GM10248 (cell line): ENCODE measurements at regions not wholly inside any gene's neighbourhood (a gene's known extent, or its start where the extent isn't known, plus 50 kb on each side); places are given as distances from the start of the nearest gene placed in this dataset.

Experiments
- CTCF ChIA-PET: fragments of 300-600 bp; sonication (Branson Sonifier 250); formaldehyde crosslinking; extraction: SDS; loops from one replicate; lab custom pipeline; 2021; ENCODE audit warnings: antibody characterized with exemption; lab: Yijun Ruan, JAX
- POLR2A ChIA-PET: fragments of 350-650 bp; sonication (Branson Sonifier 250); formaldehyde crosslinking; extraction: SDS; loops from one replicate; lab custom pipeline; 2020; ENCODE audit warnings: antibody characterized with exemption; lab: Yijun Ruan, JAX
- DNase-seq: peaks from one replicate; pipeline ENCODE4 v3.0.0; 2012; ENCODE audit errors: extremely low spot score
- CTCF ChIP-seq: IDR thresholded peaks from 2 replicates; pipeline ENCODE4 v1.5.1; 2012; ENCODE audit warnings: mild to moderate bottlenecking, low read depth; ENCODE audit errors: extremely low read depth, missing control alignments, control extremely low read depth

GRCh38 chr14:35229792-35230089, 62.4 kb upstream of the PSMA6 start:
- TF ChIP-seq CTCF = no peak
- DNase-seq = no peak
- ChIA-PET CTCF (interaction anchor here (0.6 to 3.6 kb wide), 27 partner anchors 8 to 460 kb away, joined by 3 to 19 read pairs (median 4); no protein-coding TSS in a partner anchor), POLR2A (interaction anchor here (1.0 kb wide), 1 partner anchor 175 kb away, joined by 3 read pairs; the partner anchor contains the start of gene NFKBIA)

DNA sequence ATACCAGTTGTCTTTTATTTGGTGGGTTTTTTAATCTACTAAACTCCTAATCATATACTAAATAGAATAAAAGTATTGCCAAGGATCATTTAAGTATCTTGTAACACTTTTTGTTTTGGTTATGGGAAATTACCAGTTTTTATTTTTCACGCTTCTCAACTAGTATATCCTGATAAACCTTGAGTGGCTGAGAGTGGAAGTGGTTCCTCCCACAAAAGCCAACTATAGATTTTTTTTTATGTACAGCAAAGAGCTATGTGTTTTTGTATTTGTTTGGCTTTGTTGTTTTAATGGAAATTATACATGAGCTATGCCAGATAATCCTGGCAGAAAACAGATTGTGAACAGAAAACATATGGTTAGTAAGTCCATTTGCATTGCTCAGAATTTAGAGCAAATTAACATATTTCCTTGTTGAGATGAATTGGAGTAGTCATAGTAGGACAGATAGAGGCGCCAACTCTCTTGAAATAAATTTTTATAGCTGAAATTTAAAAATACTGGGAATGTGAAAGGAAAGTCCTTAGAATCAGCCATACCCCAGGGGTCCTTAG, 60.9 kb upstream of the PSMA6 start:
- TF ChIP-seq CTCF = no peak
- DNase-seq = no peak
- ChIA-PET POLR2A (interaction anchor here (0.6 kb wide), 1 partner anchor 141 kb away, joined by 3 read pairs; no protein-coding TSS in a partner anchor), CTCF (interaction anchor here (0.8 to 3.6 kb wide), 13 partner anchors 9 to 191 kb away, joined by 3 to 17 read pairs (median 5); no protein-coding TSS in a partner anchor)

GRCh38 chr14:35234012-35234805, 58.0 kb upstream of the PSMA6 start:
- no peak for DNase-seq
- ChIA-PET POLR2A (no interaction called here), CTCF (interaction anchor here (1.1 to 3.1 kb wide), 6 partner anchors 11 to 188 kb away, joined by 3 to 10 read pairs (median 4); partner anchors contain the start of gene NFKBIA)
- no peak for TF ChIP-seq CTCF

GRCh38 chr14:35235840-35236239, 56.3 kb upstream of the PSMA6 start:
- CTCF ChIA-PET = interaction anchor here (0.6 to 1.7 kb wide), 6 partner anchors 9 to 178 kb away, joined by 3 to 6 read pairs (median 4); no protein-coding TSS in a partner anchor
- POLR2A ChIA-PET = interaction anchor here (0.6 kb wide), 1 partner anchor 165 kb away, joined by 6 read pairs; no protein-coding TSS in a partner anchor
- no peak for DNase-seq
- TF ChIP-seq CTCF = no peak

DNA sequence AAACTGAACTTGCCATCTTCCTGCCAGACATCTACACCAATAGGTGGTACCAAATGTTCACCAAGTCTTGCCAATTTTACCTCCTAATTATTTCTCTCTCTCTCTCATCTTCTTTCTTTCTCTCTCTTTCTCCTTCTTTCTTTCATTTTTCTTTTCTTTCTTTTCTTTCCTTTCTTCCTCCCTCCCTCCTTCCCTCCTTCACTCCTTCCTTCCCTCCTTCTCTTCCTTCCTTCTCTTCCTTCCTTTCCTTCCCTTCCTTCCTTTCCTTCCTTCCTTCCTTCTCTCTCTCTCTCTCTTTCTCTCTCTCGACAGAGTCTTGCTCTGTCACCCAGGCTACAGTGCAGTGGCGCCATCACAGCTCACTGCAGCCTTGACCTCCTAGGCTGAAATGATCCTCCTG, 55.4 kb upstream of the PSMA6 start:
- DNase-seq = no peak
- no peak for TF ChIP-seq CTCF
- ChIA-PET CTCF (interaction anchor here (1.7 kb wide), 1 partner anchor 13 kb away, joined by 6 read pairs; no protein-coding TSS in a partner anchor), POLR2A (no interaction called here)

- DNase-seq = no peak
- TF ChIP-seq CTCF = no peak
- ChIA-PET POLR2A (interaction anchor here (0.6 kb wide), 1 partner anchor 13 kb away, joined by 3 read pairs; no protein-coding TSS in a partner anchor), CTCF (interaction anchor here (1.1 to 3.7 kb wide), 4 partner anchors 10 to 176 kb away, joined by 3 to 17 read pairs (median 3); no protein-coding TSS in a partner anchor)
These were observed 52.0 kb upstream of the PSMA6 start for GRCh38 chr14:35240231-35240630.
